ENCODE measurements at regions not wholly inside any gene's neighbourhood (a gene's known extent, or its start where the extent isn't known, plus 50 kb on each side); places are given as distances from the start of the nearest gene placed in this dataset.

DNA sequence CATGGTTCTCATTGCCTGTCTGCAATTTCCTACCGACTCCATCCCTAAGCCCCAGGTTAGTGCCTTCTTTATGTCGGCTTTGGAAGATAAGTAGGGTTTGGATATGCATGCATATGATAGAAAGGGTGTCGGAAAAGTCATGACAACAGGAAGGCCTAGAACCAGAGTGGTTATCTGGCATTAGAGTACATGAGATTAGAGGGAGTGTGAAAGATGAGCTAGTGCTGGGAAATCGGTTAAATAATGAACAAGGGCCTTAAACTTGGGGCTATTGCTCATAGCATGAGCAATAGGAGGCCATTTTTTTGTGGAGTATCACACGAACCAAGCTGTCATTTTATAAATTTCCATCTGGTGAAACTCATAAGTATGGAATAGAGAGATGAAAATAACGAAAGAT is 54.0 kb upstream of the LPP start:
- Histone ChIP-seq H3K27ac (ENCODE audit: poor library complexity, severe bottlenecking) (no peak overlapping the region), H3K36me3 (ENCODE audit: low read depth) (no peaks in the 10 kb centered on the region), H3K27me3 (ENCODE audit: insufficient read depth, poor library complexity, severe bottlenecking) (no peaks in the 10 kb centered on the region), H3K4me1 (ENCODE audit: insufficient read depth, poor library complexity, severe bottlenecking) (no peaks in the 10 kb centered on the region), H3K4me3 (ENCODE audit: severe bottlenecking) (no peak overlapping the region), H3K9me3 (ENCODE audit: severe bottlenecking) (no peaks in the 10 kb centered on the region)
- TF ChIP-seq, protein P1, sequence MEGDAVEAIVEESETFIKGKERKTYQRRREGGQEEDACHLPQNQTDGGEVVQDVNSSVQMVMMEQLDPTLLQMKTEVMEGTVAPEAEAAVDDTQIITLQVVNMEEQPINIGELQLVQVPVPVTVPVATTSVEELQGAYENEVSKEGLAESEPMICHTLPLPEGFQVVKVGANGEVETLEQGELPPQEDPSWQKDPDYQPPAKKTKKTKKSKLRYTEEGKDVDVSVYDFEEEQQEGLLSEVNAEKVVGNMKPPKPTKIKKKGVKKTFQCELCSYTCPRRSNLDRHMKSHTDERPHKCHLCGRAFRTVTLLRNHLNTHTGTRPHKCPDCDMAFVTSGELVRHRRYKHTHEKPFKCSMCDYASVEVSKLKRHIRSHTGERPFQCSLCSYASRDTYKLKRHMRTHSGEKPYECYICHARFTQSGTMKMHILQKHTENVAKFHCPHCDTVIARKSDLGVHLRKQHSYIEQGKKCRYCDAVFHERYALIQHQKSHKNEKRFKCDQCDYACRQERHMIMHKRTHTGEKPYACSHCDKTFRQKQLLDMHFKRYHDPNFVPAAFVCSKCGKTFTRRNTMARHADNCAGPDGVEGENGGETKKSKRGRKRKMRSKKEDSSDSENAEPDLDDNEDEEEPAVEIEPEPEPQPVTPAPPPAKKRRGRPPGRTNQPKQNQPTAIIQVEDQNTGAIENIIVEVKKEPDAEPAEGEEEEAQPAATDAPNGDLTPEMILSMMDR (IDR thresholded peaks at IDR 0.05; ENCODE audit: poor library complexity, severe bottlenecking), result no peak
- ATAC-seq (ENCODE audit: low read depth) (no peak), DNase-seq (ENCODE audit: low spot score) (no peak)

DNA sequence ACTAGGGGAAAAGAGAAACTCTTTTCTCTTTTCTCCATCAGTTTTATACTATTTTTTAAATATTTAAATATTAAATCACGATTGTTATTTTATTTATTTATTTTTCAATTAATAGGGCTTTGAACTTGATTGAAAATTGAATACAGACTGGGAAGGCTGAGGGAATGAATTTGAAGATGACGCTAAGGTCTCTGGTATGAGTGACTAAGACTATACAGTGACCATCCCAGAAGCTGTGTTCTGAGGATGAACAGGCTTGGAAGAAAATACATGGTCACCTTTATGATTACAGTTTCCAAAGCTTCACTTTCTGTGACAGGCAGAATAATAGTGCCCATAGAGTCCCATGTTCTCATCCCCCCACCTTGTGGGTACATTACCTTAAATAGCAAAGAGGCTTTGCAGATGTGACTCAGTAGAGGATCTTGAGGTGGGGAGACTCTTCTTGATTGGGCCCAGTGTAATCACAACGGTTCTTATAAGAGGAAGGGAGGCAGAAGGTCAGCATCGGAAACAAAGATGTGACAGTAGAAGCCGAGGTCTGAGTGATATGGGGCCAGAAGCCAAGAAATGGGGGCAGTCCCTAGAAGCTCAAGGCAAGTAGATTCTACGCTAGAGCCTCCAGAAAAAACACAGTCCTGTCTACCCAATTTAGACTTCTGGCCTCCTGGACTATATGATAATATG is 51.0 kb upstream of the LPP start:
- no peak overlapping the region for H3K4me3 ChIP-seq (ENCODE audit: severe bottlenecking)
- H3K36me3 ChIP-seq (ENCODE audit: low read depth), result no peaks in the 10 kb centered on the region
- H3K4me1 ChIP-seq (ENCODE audit: insufficient read depth, poor library complexity, severe bottlenecking), result no peaks in the 10 kb centered on the region
- TF ChIP-seq, protein P1 (IDR thresholded peaks at IDR 0.05; ENCODE audit: poor library complexity, severe bottlenecking), result no peak
- ATAC-seq (ENCODE audit: low read depth) (no peak), DNase-seq (ENCODE audit: low spot score) (no peak)
- no peak overlapping the region for H3K27ac ChIP-seq (ENCODE audit: poor library complexity, severe bottlenecking)
- no peaks in the 10 kb centered on the region for H3K9me3 ChIP-seq (ENCODE audit: severe bottlenecking)
- no peaks in the 10 kb centered on the region for H3K27me3 ChIP-seq (ENCODE audit: insufficient read depth, poor library complexity, severe bottlenecking)

DNA sequence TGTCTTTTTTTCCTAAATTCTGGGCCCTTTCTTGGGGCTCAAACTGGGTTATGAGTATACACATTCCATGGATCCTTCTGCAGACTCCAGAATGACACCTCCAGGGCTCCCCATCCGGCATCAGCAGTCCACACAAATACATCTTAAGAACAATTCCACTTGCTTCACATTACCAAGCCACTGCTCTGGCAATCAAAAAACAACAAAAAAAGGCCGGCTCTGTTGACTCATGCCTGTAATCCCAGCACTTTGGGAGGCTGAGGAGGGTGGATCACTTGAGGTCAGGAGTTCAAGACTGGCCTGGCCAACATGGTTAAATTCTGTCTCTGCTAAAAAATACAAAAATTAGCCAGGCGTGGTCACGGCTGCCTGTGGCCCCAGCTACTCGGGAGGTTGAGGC is 49.9 kb upstream of the LPP start:
- TF ChIP-seq, protein P1 (IDR thresholded peaks at IDR 0.05; ENCODE audit: poor library complexity, severe bottlenecking), result no peak
- Histone ChIP-seq H3K27me3 (ENCODE audit: insufficient read depth, poor library complexity, severe bottlenecking) (no peaks in the 10 kb centered on the region), H3K27ac (ENCODE audit: poor library complexity, severe bottlenecking) (no peak overlapping the region), H3K4me1 (ENCODE audit: insufficient read depth, poor library complexity, severe bottlenecking) (no peaks in the 10 kb centered on the region), H3K4me3 (ENCODE audit: severe bottlenecking) (no peak overlapping the region), H3K36me3 (ENCODE audit: low read depth) (no peaks in the 10 kb centered on the region), H3K9me3 (ENCODE audit: severe bottlenecking) (no peaks in the 10 kb centered on the region)
- ATAC-seq (ENCODE audit: low read depth) (no peak), DNase-seq (ENCODE audit: low spot score) (no peak)

Measured in RWPE2 (cell line).